IMR-90 (cell line): ENCODE measurements at regions not wholly inside any gene's neighbourhood (a gene's known extent, or its start where the extent isn't known, plus 50 kb on each side); places are given as distances from the start of the nearest gene placed in this dataset.
A peak's percentile ranks its signal among the peaks of the same experiment; 100 is the strongest.

Experiments used
- ATAC-seq: fragments of 200-7000 bp; cut with Tn5 transposase; 2 replicates; pipeline ENCODE4 v1.9.1; 2020; ENCODE audit warnings: low read depth, mild to moderate bottlenecking, moderate library complexity
- BruUV-seq: library from RNA; stranded (reverse); fragments of 400-500 nt; replicated peaks from 2 replicates; lab custom pipeline; 2021; lab: Mats Ljungman, UMichigan
- CTCF ChIA-PET: fragments of 300-600 bp; formaldehyde crosslinking; extraction: SDS; loops from one replicate; lab custom pipeline; 2021; ENCODE audit warnings: antibody characterized with exemption; lab: Yijun Ruan, JAX
- POLR2A ChIA-PET: fragments of 300-600 bp; sonication (Branson Sonifier 250); formaldehyde crosslinking; loops from one replicate; lab custom pipeline; 2022; ENCODE audit warnings: antibody characterized with exemption; ENCODE audit not compliant: unreplicated experiment; lab: Charles Lee
- DNase-seq: peaks from one replicate; pipeline ENCODE4 v3.0.0; 2013
- H2AFZ ChIP-seq: replicated peaks from 2 replicates; pipeline ENCODE3; 2013; ENCODE audit warnings: low read length, mild to moderate bottlenecking; ENCODE audit not compliant: poor library complexity
- H2AK5ac ChIP-seq: 2 replicates; pipeline ENCODE4 v1.6.1; 2013; ENCODE audit warnings: low read depth, low read length, inconsistent platforms
- H2AK9ac ChIP-seq: replicated peaks from 2 replicates; pipeline ENCODE3; 2013; ENCODE audit warnings: mild to moderate bottlenecking, low read depth, low read length, moderate library complexity; ENCODE audit not compliant: poor library complexity
- H2BK120ac ChIP-seq: 2 replicates; pipeline ENCODE4 v1.6.1; 2013; ENCODE audit warnings: low read depth, low read length, inconsistent platforms
- H2BK15ac ChIP-seq: 3 replicates; pipeline ENCODE4 v1.6.1; 2013; ENCODE audit warnings: low read depth, low read length, inconsistent platforms
- H2BK20ac ChIP-seq: 2 replicates; pipeline ENCODE4 v1.6.1; 2013; ENCODE audit warnings: low read depth, mild to moderate bottlenecking, inconsistent platforms, low read length, moderate library complexity
- H2BK5ac ChIP-seq: 2 replicates; pipeline ENCODE4 v1.6.1; 2013; ENCODE audit warnings: mild to moderate bottlenecking, low read depth, low read length, inconsistent platforms; ENCODE audit not compliant: poor library complexity, severe bottlenecking
- H3K14ac ChIP-seq: replicated peaks from 2 replicates; pipeline ENCODE4 v1.6.1; 2013; ENCODE audit warnings: low read depth, low read length, inconsistent platforms
- H3K18ac ChIP-seq: 2 replicates; pipeline ENCODE4 v1.6.1; 2013; ENCODE audit warnings: low read depth, low read length, control low read depth
- H3K23ac ChIP-seq: 2 replicates; pipeline ENCODE4 v1.6.1; 2013; ENCODE audit warnings: low read depth, low read length, inconsistent platforms
- H3K27ac ChIP-seq: 2 replicates; pipeline ENCODE4 v1.5.1; 2013; ENCODE audit warnings: mild to moderate bottlenecking, control low read depth, low read length; ENCODE audit not compliant: insufficient read depth
- H3K27me3 ChIP-seq: 2 replicates; pipeline ENCODE4 v1.6.1; 2013; ENCODE audit warnings: low read length; ENCODE audit not compliant: control insufficient read depth, insufficient read depth
- H3K36me3 ChIP-seq: 2 replicates; pipeline ENCODE4 v1.6.1; 2013; ENCODE audit warnings: low read length, mixed read lengths; ENCODE audit not compliant: control insufficient read depth, insufficient read depth
- H3K4ac ChIP-seq: 2 replicates; pipeline ENCODE4 v1.6.1; 2013; ENCODE audit warnings: low read depth, low read length, inconsistent platforms
- H3K4me1 ChIP-seq: 2 replicates; pipeline ENCODE4 v1.6.1; 2013; ENCODE audit warnings: low read length, mixed read lengths; ENCODE audit not compliant: control insufficient read depth, insufficient read depth
- H3K4me2 ChIP-seq: 2 replicates; pipeline ENCODE4 v1.6.1; 2013; ENCODE audit warnings: low read depth, mild to moderate bottlenecking, control low read depth, low read length, moderate library complexity
- H3K4me3 ChIP-seq: 2 replicates; pipeline ENCODE4 v1.5.1; 2013; ENCODE audit warnings: low read depth, mild to moderate bottlenecking, control low read depth, low read length, moderate library complexity; ENCODE audit not compliant: insufficient read depth
- H3K56ac ChIP-seq: 2 replicates; pipeline ENCODE4 v1.6.1; 2013; ENCODE audit warnings: low read length, inconsistent platforms; ENCODE audit not compliant: insufficient read depth; ENCODE audit errors: extremely low read depth
- H3K79me1 ChIP-seq, 2 experiments: 2 replicates each; pipeline ENCODE4 v1.6.1; 2013; ENCODE audit warnings: low read length in 2 of 2, inconsistent platforms in 1 of 2, low read depth in 1 of 2
- H3K9ac ChIP-seq: 2 replicates; pipeline ENCODE4 v1.6.1; 2013; ENCODE audit warnings: low read depth, low read length, control low read depth
- H3K9me1 ChIP-seq: 2 replicates; pipeline ENCODE4 v1.6.1; 2013; ENCODE audit warnings: low read length, inconsistent platforms; ENCODE audit not compliant: insufficient read depth
- H3K9me3 ChIP-seq: 2 replicates; pipeline ENCODE4 v1.6.1; 2013; ENCODE audit warnings: low read length; ENCODE audit not compliant: control insufficient read depth, insufficient read depth
- H4K20me1 ChIP-seq: 2 replicates; pipeline ENCODE4 v1.6.1; 2013; ENCODE audit warnings: low read length, inconsistent platforms; ENCODE audit not compliant: insufficient read depth
- H4K5ac ChIP-seq: 2 replicates; pipeline ENCODE4 v1.6.1; 2013; ENCODE audit warnings: mild to moderate bottlenecking, low read depth, low read length, control low read depth
- H4K8ac ChIP-seq, 2 experiments: 2 replicates each; pipeline ENCODE4 v1.6.1; 2013; ENCODE audit warnings: low read depth in 2 of 2, low read length in 2 of 2, control low read depth in 1 of 2, inconsistent platforms in 1 of 2
- H4K91ac ChIP-seq: 2 replicates; pipeline ENCODE4 v1.6.1; 2013; ENCODE audit warnings: low read depth, low read length, inconsistent platforms; ENCODE audit not compliant: insufficient read depth
- BHLHE40 ChIP-seq: fragments of 150-350 bp; IDR thresholded peaks from 2 replicates; pipeline ENCODE4 v1.6.1; 2016; ENCODE audit warnings: mild to moderate bottlenecking, low read depth, low read length
- CEBPB ChIP-seq: IDR thresholded peaks from 2 replicates; pipeline ENCODE4 v1.6.1; 2012; ENCODE audit warnings: low read depth, low read length, improper control_type of control experiment
- CHD1 ChIP-seq: IDR thresholded peaks from 2 replicates; pipeline ENCODE4 v1.6.1; 2012; ENCODE audit warnings: low read depth, low read length, improper control_type of control experiment
- CTCF ChIP-seq: conservative IDR thresholded peaks from 2 replicates; pipeline ENCODE4 v1.5.1; 2012; ENCODE audit warnings: mild to moderate bottlenecking, low read depth, low read length, improper control_type of control experiment
- ELK1 ChIP-seq: fragments of 150-350 bp; IDR thresholded peaks from 2 replicates; pipeline ENCODE4 v1.6.1; 2016; ENCODE audit warnings: low read depth, mild to moderate bottlenecking, low read length, moderate library complexity, borderline replicate concordance
- FOS ChIP-seq: fragments of 150-350 bp; IDR thresholded peaks from 2 replicates; pipeline ENCODE4 v1.6.1; 2016; ENCODE audit warnings: low read depth, low read length
- MAFK ChIP-seq: IDR thresholded peaks from 2 replicates; pipeline ENCODE4 v1.6.1; 2012; ENCODE audit warnings: low read depth, low read length, improper control_type of control experiment
- MAZ ChIP-seq: IDR thresholded peaks from 2 replicates; pipeline ENCODE4 v1.6.1; 2012; ENCODE audit warnings: low read depth, mild to moderate bottlenecking, low read length, improper control_type of control experiment, moderate library complexity, borderline replicate concordance
- MXI1 ChIP-seq: IDR thresholded peaks from 2 replicates; pipeline ENCODE4 v1.6.1; 2012; ENCODE audit warnings: low read depth, mild to moderate bottlenecking, low read length, moderate library complexity, borderline replicate concordance
- NFE2L2 ChIP-seq: fragments of 150-350 bp; IDR thresholded peaks from 2 replicates; pipeline ENCODE4 v1.6.1; 2016; ENCODE audit warnings: low read depth, mild to moderate bottlenecking, low read length
- POLR2A ChIP-seq: IDR thresholded peaks from 2 replicates; pipeline ENCODE4 v1.6.1; 2012; ENCODE audit warnings: mild to moderate bottlenecking, low read depth, low read length
- RAD21 ChIP-seq: IDR thresholded peaks from 2 replicates; pipeline ENCODE4 v1.6.1; 2012; ENCODE audit warnings: low read length, improper control_type of control experiment
- RCOR1 ChIP-seq: IDR thresholded peaks from 2 replicates; pipeline ENCODE4 v1.6.1; 2012; ENCODE audit warnings: mild to moderate bottlenecking, low read length, improper control_type of control experiment; ENCODE audit not compliant: insufficient replicate concordance
- RFX5 ChIP-seq: IDR thresholded peaks from 2 replicates; pipeline ENCODE4 v1.8.0; 2012; ENCODE audit warnings: low read depth, mild to moderate bottlenecking, low read length, moderate library complexity
- SMC3 ChIP-seq: fragments of 150-350 bp; IDR thresholded peaks from 2 replicates; pipeline ENCODE4 v1.6.1; 2016; ENCODE audit warnings: low read depth, mild to moderate bottlenecking, antibody characterized with exemption, low read length, moderate library complexity
- WGBS, 2 experiments: methylation state at CpG; one replicate each; pipeline versions ENCODE4 v1.1.5 to v1.1.7; 2013; ENCODE audit warnings: missing lambda C conversion rate in 2 of 2; ENCODE audit not compliant: insufficient read length in 1 of 2; ENCODE audit errors: extremely low coverage in 2 of 2; 5-methylcytosine and 5-hydroxymethylcytosine counted together
- dilution Hi-C: fragments of 300-500 bp; cut with HindIII; formaldehyde crosslinking; loops from one replicate; pipeline ENCODE4 v1.14.3; 2018; ENCODE audit warnings: low sequenced_read_pairs; ENCODE audit not compliant: unreplicated experiment
- in situ Hi-C: fragments of 300-500 bp; cut with MboI; formaldehyde crosslinking; loops from 3 replicates; pipeline ENCODE4 v1.14.3; 2019; ENCODE audit warnings: low sequenced_read_pairs, inconsistent platforms, mixed read lengths
- intact Hi-C: fragments of 100-400 bp; cut with micrococcal nuclease; formaldehyde crosslinking; loops from 2 replicates; pipeline ENCODE4 v1.10.0; 2022
- TF ChIP-seq, protein P1 (sequence below): fragments of 150-350 bp; IDR thresholded peaks from 2 replicates; pipeline ENCODE4 v1.6.1; 2017; ENCODE audit warnings: mild to moderate bottlenecking, antibody characterized with exemption, low read length, low read depth

GRCh38 chr12:65648461-65648860 lies 175.8 kb upstream of the HMGA2 start:
- ATAC-seq (no peak), DNase-seq (peak; percentile 58)
- Histone ChIP-seq H2BK15ac (peak overlapping the region; percentile 99; the same call in 1 of the 3 replicates), H2AK9ac (no peak overlapping the region), H4K5ac (peak overlapping the region; percentile 6; the same call in 1 of the 2 replicates), H3K56ac (peak overlapping the region; percentile 40; the same call in 1 of the 2 replicates), H3K4me1 (peaks cover 8% of the 10 kb centered on the region), H2BK5ac (peak overlapping the region; percentile 96), H4K91ac (peak overlapping the region; percentile 40), H4K20me1 (no peaks in the 10 kb centered on the region), H3K27me3 (no peaks in the 10 kb centered on the region), H3K23ac (peak overlapping the region; percentile 78; the same call in 1 of the 2 replicates), H3K9me3 (no peaks in the 10 kb centered on the region), H2AFZ (no peak overlapping the region), H3K27ac (peak overlapping the region; percentile 57), H2BK120ac (peak overlapping the region; percentile 90), H3K4ac (peak overlapping the region; percentile 87; the same call in 1 of the 2 replicates), H3K9me1 (peaks cover 4% of the 10 kb centered on the region; the same call in 1 of the 2 replicates), H3K36me3 (no peaks in the 10 kb centered on the region), H3K18ac (peak overlapping the region; percentile 85; the same call in 1 of the 2 replicates), H3K4me2 (no peak overlapping the region), H4K8ac (peak overlapping the region; percentile 89 to 97), H3K9ac (no peak overlapping the region), H2AK5ac (peak overlapping the region; percentile 91), H2BK20ac (peak overlapping the region; percentile 18; the same call in 1 of the 2 replicates), H3K4me3 (no peak overlapping the region), H3K79me1 (peaks cover 3 to 24% of the 10 kb centered on the region in 2 experiments; a peak in 2 of 4 replicates), H3K14ac (no peak overlapping the region; the same call in 1 of the 2 replicates)
- intact Hi-C loops, result no loop called here
- ChIA-PET CTCF (no interaction called here), POLR2A (no interaction called here)
- TF ChIP-seq NFE2L2, result no peak
- TF ChIP-seq MXI1, result no peak
- TF ChIP-seq, protein P1, sequence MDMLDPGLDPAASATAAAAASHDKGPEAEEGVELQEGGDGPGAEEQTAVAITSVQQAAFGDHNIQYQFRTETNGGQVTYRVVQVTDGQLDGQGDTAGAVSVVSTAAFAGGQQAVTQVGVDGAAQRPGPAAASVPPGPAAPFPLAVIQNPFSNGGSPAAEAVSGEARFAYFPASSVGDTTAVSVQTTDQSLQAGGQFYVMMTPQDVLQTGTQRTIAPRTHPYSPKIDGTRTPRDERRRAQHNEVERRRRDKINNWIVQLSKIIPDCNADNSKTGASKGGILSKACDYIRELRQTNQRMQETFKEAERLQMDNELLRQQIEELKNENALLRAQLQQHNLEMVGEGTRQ, result no peak
- TF ChIP-seq POLR2A, result no peak
- TF ChIP-seq MAZ, result no peak
- TF ChIP-seq CTCF, result no peak
- no peak for TF ChIP-seq FOS
- TF ChIP-seq SMC3, result no peak
- no peak for TF ChIP-seq RAD21
- no peak for TF ChIP-seq MAFK
- TF ChIP-seq BHLHE40, result no peak
- no peak for TF ChIP-seq RFX5
- TF ChIP-seq RCOR1, result no peak
- TF ChIP-seq CEBPB, result no peak
- no peak; the same call in 1 of the 2 replicates for TF ChIP-seq CHD1
- TF ChIP-seq ELK1, result no peak
- TSS peak; percentile 91 for BruUV-seq
- in situ Hi-C loops, result no loop called here
- WGBS, 2 experiments, result no CpG with 5 or more reads among the region's 2 CpGs
- dilution Hi-C loops, result no loop called here
